ENCODE measurements at regions not wholly inside any gene's neighbourhood (a gene's known extent, or its start where the extent isn't known, plus 50 kb on each side); places are given as distances from the start of the nearest gene placed in this dataset.

- TF ChIP-seq SPI1 (IDR thresholded peaks at IDR 0.05; ENCODE audit: borderline replicate concordance, low read depth) (no peak), POLR2AphosphoS5 (IDR thresholded peaks at IDR 0.05; ENCODE audit: low read depth) (no peak), GABPA (IDR thresholded peaks at IDR 0.05; ENCODE audit: low read depth) (no peak)
- TF ChIP-seq, protein P1, sequence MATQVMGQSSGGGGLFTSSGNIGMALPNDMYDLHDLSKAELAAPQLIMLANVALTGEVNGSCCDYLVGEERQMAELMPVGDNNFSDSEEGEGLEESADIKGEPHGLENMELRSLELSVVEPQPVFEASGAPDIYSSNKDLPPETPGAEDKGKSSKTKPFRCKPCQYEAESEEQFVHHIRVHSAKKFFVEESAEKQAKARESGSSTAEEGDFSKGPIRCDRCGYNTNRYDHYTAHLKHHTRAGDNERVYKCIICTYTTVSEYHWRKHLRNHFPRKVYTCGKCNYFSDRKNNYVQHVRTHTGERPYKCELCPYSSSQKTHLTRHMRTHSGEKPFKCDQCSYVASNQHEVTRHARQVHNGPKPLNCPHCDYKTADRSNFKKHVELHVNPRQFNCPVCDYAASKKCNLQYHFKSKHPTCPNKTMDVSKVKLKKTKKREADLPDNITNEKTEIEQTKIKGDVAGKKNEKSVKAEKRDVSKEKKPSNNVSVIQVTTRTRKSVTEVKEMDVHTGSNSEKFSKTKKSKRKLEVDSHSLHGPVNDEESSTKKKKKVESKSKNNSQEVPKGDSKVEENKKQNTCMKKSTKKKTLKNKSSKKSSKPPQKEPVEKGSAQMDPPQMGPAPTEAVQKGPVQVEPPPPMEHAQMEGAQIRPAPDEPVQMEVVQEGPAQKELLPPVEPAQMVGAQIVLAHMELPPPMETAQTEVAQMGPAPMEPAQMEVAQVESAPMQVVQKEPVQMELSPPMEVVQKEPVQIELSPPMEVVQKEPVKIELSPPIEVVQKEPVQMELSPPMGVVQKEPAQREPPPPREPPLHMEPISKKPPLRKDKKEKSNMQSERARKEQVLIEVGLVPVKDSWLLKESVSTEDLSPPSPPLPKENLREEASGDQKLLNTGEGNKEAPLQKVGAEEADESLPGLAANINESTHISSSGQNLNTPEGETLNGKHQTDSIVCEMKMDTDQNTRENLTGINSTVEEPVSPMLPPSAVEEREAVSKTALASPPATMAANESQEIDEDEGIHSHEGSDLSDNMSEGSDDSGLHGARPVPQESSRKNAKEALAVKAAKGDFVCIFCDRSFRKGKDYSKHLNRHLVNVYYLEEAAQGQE (IDR thresholded peaks at IDR 0.05; ENCODE audit: insufficient replicate concordance, low read depth), result no peak
- TF ChIP-seq, protein P2, sequence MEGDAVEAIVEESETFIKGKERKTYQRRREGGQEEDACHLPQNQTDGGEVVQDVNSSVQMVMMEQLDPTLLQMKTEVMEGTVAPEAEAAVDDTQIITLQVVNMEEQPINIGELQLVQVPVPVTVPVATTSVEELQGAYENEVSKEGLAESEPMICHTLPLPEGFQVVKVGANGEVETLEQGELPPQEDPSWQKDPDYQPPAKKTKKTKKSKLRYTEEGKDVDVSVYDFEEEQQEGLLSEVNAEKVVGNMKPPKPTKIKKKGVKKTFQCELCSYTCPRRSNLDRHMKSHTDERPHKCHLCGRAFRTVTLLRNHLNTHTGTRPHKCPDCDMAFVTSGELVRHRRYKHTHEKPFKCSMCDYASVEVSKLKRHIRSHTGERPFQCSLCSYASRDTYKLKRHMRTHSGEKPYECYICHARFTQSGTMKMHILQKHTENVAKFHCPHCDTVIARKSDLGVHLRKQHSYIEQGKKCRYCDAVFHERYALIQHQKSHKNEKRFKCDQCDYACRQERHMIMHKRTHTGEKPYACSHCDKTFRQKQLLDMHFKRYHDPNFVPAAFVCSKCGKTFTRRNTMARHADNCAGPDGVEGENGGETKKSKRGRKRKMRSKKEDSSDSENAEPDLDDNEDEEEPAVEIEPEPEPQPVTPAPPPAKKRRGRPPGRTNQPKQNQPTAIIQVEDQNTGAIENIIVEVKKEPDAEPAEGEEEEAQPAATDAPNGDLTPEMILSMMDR (IDR thresholded peaks at IDR 0.05; ENCODE audit: insufficient read depth, low read length), result no peak
- no peaks in the 10 kb centered on the region for H3K27me3 ChIP-seq (ENCODE audit: insufficient read depth, poor library complexity, severe bottlenecking)
- no peak for DNase-seq (ENCODE audit: low read depth in 1 of 2, low spot score in 1 of 2)
- H3K27ac ChIP-seq (replicated peaks), result no peak overlapping the region
- H3K4me3 ChIP-seq (replicated peaks; ENCODE audit: insufficient read depth, low read length), result no peak overlapping the region
Measured at GRCh38 chr7:26441002-26441521, 149.4 kb downstream of the SNX10 start.

DNA sequence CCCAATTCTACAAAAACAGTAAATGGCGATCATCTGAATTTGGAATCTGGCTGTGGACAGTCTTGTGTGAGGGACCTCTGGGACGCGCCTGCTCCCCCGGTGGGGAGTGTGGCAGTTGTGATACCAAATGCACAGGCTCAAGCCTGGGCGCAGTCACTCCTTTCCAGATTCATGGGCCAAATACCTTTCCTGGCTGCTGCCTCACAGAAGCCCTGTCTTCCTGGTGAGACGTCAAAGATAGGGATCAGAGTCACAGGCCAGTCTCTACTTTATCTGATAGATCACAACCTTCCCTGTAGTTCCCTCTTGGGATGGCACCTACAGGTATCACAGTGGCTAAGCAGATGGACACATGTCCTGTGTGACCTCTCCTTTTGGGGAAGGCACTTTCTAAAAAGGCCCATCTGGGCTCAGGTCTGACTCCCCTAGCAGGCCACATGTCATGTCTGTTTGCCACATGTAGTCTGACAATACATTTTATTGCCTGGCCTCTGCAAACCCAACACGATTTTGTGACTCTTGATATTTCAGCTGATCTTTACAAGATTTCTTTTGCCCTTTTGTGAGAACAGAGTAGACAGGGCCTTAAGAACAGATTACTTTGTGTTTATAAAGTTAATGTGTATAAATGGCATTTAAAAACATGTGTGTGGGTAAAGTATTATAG lies 150.1 kb downstream of the SNX10 start:
- H3K27me3 ChIP-seq (ENCODE audit: insufficient read depth, poor library complexity, severe bottlenecking), result no peaks in the 10 kb centered on the region
- no peak overlapping the region for H3K27ac ChIP-seq (replicated peaks)
- no peak for DNase-seq (ENCODE audit: low read depth in 1 of 2, low spot score in 1 of 2)
- no peak overlapping the region for H3K4me3 ChIP-seq (replicated peaks; ENCODE audit: insufficient read depth, low read length)
- TF ChIP-seq POLR2AphosphoS5 (IDR thresholded peaks at IDR 0.05; ENCODE audit: low read depth), result no peak
- no peak for TF ChIP-seq GABPA (IDR thresholded peaks at IDR 0.05; ENCODE audit: low read depth)
- TF ChIP-seq, protein P1 (IDR thresholded peaks at IDR 0.05; ENCODE audit: insufficient replicate concordance, low read depth), result no peak
- TF ChIP-seq, protein P2 (IDR thresholded peaks at IDR 0.05; ENCODE audit: insufficient read depth, low read length), result no peak
- no peak for TF ChIP-seq SPI1 (IDR thresholded peaks at IDR 0.05; ENCODE audit: borderline replicate concordance, low read depth)

DNA sequence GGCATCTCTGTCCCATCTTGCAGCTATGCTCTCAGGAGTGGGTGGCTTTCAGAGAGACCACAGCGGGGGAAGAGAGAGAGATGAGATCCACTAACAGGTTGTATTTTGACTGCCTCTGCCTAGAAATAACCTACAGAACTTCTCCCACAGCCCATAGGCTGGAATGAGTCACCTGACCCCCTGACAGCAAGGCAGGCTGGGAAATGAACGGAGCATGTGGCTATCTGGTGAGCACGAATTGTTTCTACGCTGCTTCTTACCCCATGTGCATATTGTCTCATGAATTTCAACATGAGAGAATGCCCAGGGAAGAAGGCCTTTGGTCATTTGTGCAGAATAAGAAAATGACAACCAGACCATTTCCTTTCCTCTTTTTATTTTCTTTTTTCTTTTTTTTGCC lies 151.3 kb downstream of the SNX10 start:
- Histone ChIP-seq H3K27ac (replicated peaks) (no peak overlapping the region), H3K27me3 (ENCODE audit: insufficient read depth, poor library complexity, severe bottlenecking) (no peaks in the 10 kb centered on the region), H3K4me3 (replicated peaks; ENCODE audit: insufficient read depth, low read length) (no peak overlapping the region)
- TF ChIP-seq, protein P2 (IDR thresholded peaks at IDR 0.05; ENCODE audit: insufficient read depth, low read length), result no peak
- TF ChIP-seq SPI1 (IDR thresholded peaks at IDR 0.05; ENCODE audit: borderline replicate concordance, low read depth) (no peak), GABPA (IDR thresholded peaks at IDR 0.05; ENCODE audit: low read depth) (no peak), POLR2AphosphoS5 (IDR thresholded peaks at IDR 0.05; ENCODE audit: low read depth) (no peak)
- TF ChIP-seq, protein P1 (IDR thresholded peaks at IDR 0.05; ENCODE audit: insufficient replicate concordance, low read depth), result no peak
- DNase-seq (ENCODE audit: low read depth in 1 of 2, low spot score in 1 of 2), result no peak

All from HL-60 (cell line).